ENCODE measurements at regions not wholly inside any gene's neighbourhood (a gene's known extent, or its start where the extent isn't known, plus 50 kb on each side); places are given as distances from the start of the nearest gene placed in this dataset.

DNA sequence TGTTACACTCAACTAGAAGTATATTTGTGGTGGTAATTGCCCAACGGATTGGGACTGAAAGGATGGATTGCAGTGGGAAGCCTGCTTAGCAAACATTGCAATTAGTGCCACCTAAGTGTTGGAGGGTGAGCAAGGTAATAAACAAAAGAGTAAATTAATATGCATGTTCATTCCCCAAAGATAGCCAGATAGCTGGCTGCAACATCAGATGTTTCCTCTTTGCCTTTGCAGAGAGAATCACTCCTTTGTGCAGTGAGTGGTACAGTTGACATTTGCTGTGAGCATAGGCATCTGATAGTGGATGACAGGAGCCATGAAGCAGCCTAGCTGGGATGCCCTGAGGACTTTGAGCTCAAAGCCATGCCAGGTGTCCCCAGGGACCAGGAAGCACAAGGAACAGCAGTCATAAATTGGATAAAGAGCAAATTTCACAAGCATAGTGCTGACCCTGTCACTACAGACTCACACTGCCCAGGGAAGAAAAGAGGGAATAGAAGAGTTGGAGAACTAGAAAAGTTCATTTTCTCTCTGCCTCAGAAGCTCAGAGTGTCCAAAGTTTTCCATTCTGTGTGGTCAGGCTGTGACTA lies 336.1 kb upstream of the SLC30A5 start:
- ATAC-seq (ENCODE audit: low read depth): no peak
- no peak overlapping the region for H3K27ac ChIP-seq (ENCODE audit: poor library complexity, severe bottlenecking)
- H3K9me3 ChIP-seq (ENCODE audit: severe bottlenecking): no peaks in the 10 kb centered on the region
- H3K4me1 ChIP-seq (ENCODE audit: insufficient read depth, poor library complexity, severe bottlenecking): no peaks in the 10 kb centered on the region
- H3K4me3 ChIP-seq (ENCODE audit: severe bottlenecking): no peak overlapping the region
- DNase-seq (ENCODE audit: low spot score): no peak
- H3K27me3 ChIP-seq (ENCODE audit: insufficient read depth, poor library complexity, severe bottlenecking): peaks cover 22% of the 10 kb centered on the region
- H3K36me3 ChIP-seq (ENCODE audit: low read depth): no peaks in the 10 kb centered on the region; the same call in 1 of the 2 replicates
- no peak for TF ChIP-seq CTCF (IDR thresholded peaks at IDR 0.05; ENCODE audit: poor library complexity, severe bottlenecking)

GRCh38 chr5:68759593-68759992 lies 334.2 kb upstream of the SLC30A5 start:
- DNase-seq (ENCODE audit: low spot score) (no peak), ATAC-seq (ENCODE audit: low read depth) (no peak)
- Histone ChIP-seq H3K4me1 (ENCODE audit: insufficient read depth, poor library complexity, severe bottlenecking) (no peaks in the 10 kb centered on the region), H3K4me3 (ENCODE audit: severe bottlenecking) (no peak overlapping the region), H3K27me3 (ENCODE audit: insufficient read depth, poor library complexity, severe bottlenecking) (peaks cover 17% of the 10 kb centered on the region), H3K9me3 (ENCODE audit: severe bottlenecking) (no peaks in the 10 kb centered on the region), H3K27ac (ENCODE audit: poor library complexity, severe bottlenecking) (no peak overlapping the region), H3K36me3 (ENCODE audit: low read depth) (no peaks in the 10 kb centered on the region)
- TF ChIP-seq CTCF (IDR thresholded peaks at IDR 0.05; ENCODE audit: poor library complexity, severe bottlenecking): no peak

GRCh38 chr5:68762201-68762600 lies 331.6 kb upstream of the SLC30A5 start:
- no peak for ATAC-seq (ENCODE audit: low read depth)
- no peak overlapping the region for H3K4me3 ChIP-seq (ENCODE audit: severe bottlenecking)
- no peaks in the 10 kb centered on the region for H3K36me3 ChIP-seq (ENCODE audit: low read depth)
- no peaks in the 10 kb centered on the region for H3K27me3 ChIP-seq (ENCODE audit: insufficient read depth, poor library complexity, severe bottlenecking)
- no peak for TF ChIP-seq CTCF (IDR thresholded peaks at IDR 0.05; ENCODE audit: poor library complexity, severe bottlenecking)
- no peak for DNase-seq (ENCODE audit: low spot score)
- H3K27ac ChIP-seq (ENCODE audit: poor library complexity, severe bottlenecking): no peak overlapping the region
- no peaks in the 10 kb centered on the region for H3K4me1 ChIP-seq (ENCODE audit: insufficient read depth, poor library complexity, severe bottlenecking)
- no peaks in the 10 kb centered on the region for H3K9me3 ChIP-seq (ENCODE audit: severe bottlenecking)

DNA sequence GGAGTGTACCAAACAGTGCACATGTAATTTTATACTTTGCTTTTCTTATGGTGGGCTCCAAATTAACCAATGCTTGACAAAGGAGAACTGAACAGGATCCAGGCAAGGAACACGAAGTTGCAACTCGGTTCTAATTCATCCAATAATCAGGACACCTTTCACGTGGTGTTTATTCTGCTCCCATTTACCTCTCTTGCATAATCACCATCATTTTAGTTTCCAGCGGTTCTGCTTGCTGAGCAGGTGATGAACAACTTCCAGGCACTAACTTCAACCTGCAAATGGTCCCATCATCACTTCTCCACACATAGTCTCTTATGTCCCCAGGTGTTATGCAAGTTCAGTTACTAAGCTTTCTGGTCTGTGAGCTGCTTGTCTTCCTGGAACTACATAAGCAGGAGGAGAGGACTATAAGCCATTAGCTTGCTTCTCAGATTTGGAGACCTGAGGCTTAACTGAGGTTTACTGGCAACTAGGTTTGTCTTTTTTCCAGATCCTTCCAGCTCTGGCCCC lies 326.8 kb upstream of the SLC30A5 start:
- H3K4me1 ChIP-seq (ENCODE audit: insufficient read depth, poor library complexity, severe bottlenecking): no peaks in the 10 kb centered on the region
- no peak overlapping the region for H3K4me3 ChIP-seq (ENCODE audit: severe bottlenecking)
- no peak overlapping the region for H3K27ac ChIP-seq (ENCODE audit: poor library complexity, severe bottlenecking)
- H3K36me3 ChIP-seq (ENCODE audit: low read depth): no peaks in the 10 kb centered on the region
- no peaks in the 10 kb centered on the region for H3K27me3 ChIP-seq (ENCODE audit: insufficient read depth, poor library complexity, severe bottlenecking)
- no peak for DNase-seq (ENCODE audit: low spot score)
- no peaks in the 10 kb centered on the region for H3K9me3 ChIP-seq (ENCODE audit: severe bottlenecking)
- ATAC-seq (ENCODE audit: low read depth): no peak
- no peak for TF ChIP-seq CTCF (IDR thresholded peaks at IDR 0.05; ENCODE audit: poor library complexity, severe bottlenecking)

- no peaks in the 10 kb centered on the region for H3K9me3 ChIP-seq (ENCODE audit: severe bottlenecking)
- no peaks in the 10 kb centered on the region for H3K4me1 ChIP-seq (ENCODE audit: insufficient read depth, poor library complexity, severe bottlenecking)
- DNase-seq (ENCODE audit: low spot score) (no peak), ATAC-seq (ENCODE audit: low read depth) (no peak)
- TF ChIP-seq CTCF (IDR thresholded peaks at IDR 0.05; ENCODE audit: poor library complexity, severe bottlenecking): no peak
- no peak overlapping the region for H3K4me3 ChIP-seq (ENCODE audit: severe bottlenecking)
- H3K27ac ChIP-seq (ENCODE audit: poor library complexity, severe bottlenecking): no peak overlapping the region
- no peaks in the 10 kb centered on the region for H3K36me3 ChIP-seq (ENCODE audit: low read depth)
- no peaks in the 10 kb centered on the region for H3K27me3 ChIP-seq (ENCODE audit: insufficient read depth, poor library complexity, severe bottlenecking)
Observed at GRCh38 chr5:68770551-68770950, 323.3 kb upstream of the SLC30A5 start.
